HEK293 (cell line): ENCODE measurements at regions not wholly inside any gene's neighbourhood (a gene's known extent, or its start where the extent isn't known, plus 50 kb on each side); places are given as distances from the start of the nearest gene placed in this dataset.
"Not testable (repeated sequence)": the region's sequence is repeated elsewhere in the genome, so short reads cannot be mapped to it uniquely, and the experiment has no call there.

Source experiments
- CTCF ChIA-PET: fragments of 350-600 bp; formaldehyde crosslinking; extraction: SDS; loops from one replicate; lab custom pipeline; 2021; ENCODE audit warnings: antibody characterized with exemption; lab: Yijun Ruan, JAX
- POLR2A ChIA-PET: fragments of 300-600 bp; formaldehyde crosslinking; extraction: SDS; loops from one replicate; lab custom pipeline; 2020; ENCODE audit warnings: antibody characterized with exemption, inconsistent platforms; lab: Yijun Ruan, JAX
- H3K27ac ChIP-seq: fragments of 200-500 bp; sonication (Bioruptor generic); 2 replicates; pipeline ENCODE4 v1.5.1; 2014; ENCODE audit warnings: low read depth, low read length, control low read depth, inconsistent platforms; ENCODE audit errors: extremely low read depth
- H3K36me3 ChIP-seq, 2 experiments: fragments of 200-500 bp in 1 of 2; sonication (Bioruptor generic) in 1 of 2; 1 replicate in 1 of 2; 2 replicates in 1 of 2; pipeline ENCODE4 v1.5.1; 2014 to 2017; ENCODE audit warnings: inconsistent platforms in 2 of 2, low read length in 2 of 2; ENCODE audit not compliant: control insufficient read depth in 2 of 2, insufficient read depth in 1 of 2
- H3K4me1 ChIP-seq: fragments of 200-500 bp; sonication (Bioruptor generic); 2 replicates; pipeline ENCODE4 v1.5.1; 2014; ENCODE audit warnings: mild to moderate bottlenecking, low read length, inconsistent platforms; ENCODE audit not compliant: control insufficient read depth, insufficient read depth
- H3K4me3 ChIP-seq: 2 replicates; pipeline ENCODE4 v1.5.1; 2011; ENCODE audit warnings: low read depth, mild to moderate bottlenecking, control low read depth, low read length, moderate library complexity
- H3K9me3 ChIP-seq: fragments of 200-500 bp; sonication (Bioruptor generic); 2 replicates; pipeline ENCODE4 v1.5.1; 2014; ENCODE audit warnings: low read depth, low read length, inconsistent platforms; ENCODE audit not compliant: control insufficient read depth, insufficient read depth
- ATF2 ChIP-seq: fragments of 450-650 bp; formaldehyde crosslinking; IDR thresholded peaks from 2 replicates; pipeline ENCODE4 v1.5.1; 2016; ENCODE audit warnings: missing biosample characterization, missing genetic modification characterization, low read depth
- GLI2 ChIP-seq: fragments of 450-650 bp; formaldehyde crosslinking; IDR thresholded peaks from 2 replicates; pipeline ENCODE4; 2017; ENCODE audit warnings: missing biosample characterization, missing genetic modification characterization, low read depth, borderline replicate concordance
- KLF16 ChIP-seq: fragments of 450-650 bp; formaldehyde crosslinking; IDR thresholded peaks from 2 replicates; pipeline ENCODE4 v1.5.1; 2017; ENCODE audit warnings: missing biosample characterization, missing genetic modification characterization
- OSR2 ChIP-seq: fragments of 450-650 bp; formaldehyde crosslinking; IDR thresholded peaks from 2 replicates; pipeline ENCODE4 v1.5.1; 2016; ENCODE audit warnings: missing biosample characterization, missing genetic modification characterization
- PRDM6 ChIP-seq: fragments of 450-650 bp; formaldehyde crosslinking; IDR thresholded peaks from 2 replicates; pipeline ENCODE4 v1.5.1; 2017; ENCODE audit warnings: missing biosample characterization, missing genetic modification characterization
- ZBTB17 ChIP-seq: fragments of 450-650 bp; formaldehyde crosslinking; IDR thresholded peaks from 2 replicates; pipeline ENCODE4 v1.5.1; 2016; ENCODE audit warnings: missing biosample characterization, missing genetic modification characterization
- ZEB2 ChIP-seq: fragments of 450-650 bp; formaldehyde crosslinking; IDR thresholded peaks from 2 replicates; pipeline ENCODE4 v1.5.1; 2016; ENCODE audit warnings: missing biosample characterization, missing genetic modification characterization
- ZNF146 ChIP-seq: fragments of 450-650 bp; formaldehyde crosslinking; IDR thresholded peaks from 2 replicates; pipeline ENCODE4 v1.5.1; 2016; ENCODE audit warnings: missing biosample characterization, missing genetic modification characterization
- ZNF26 ChIP-seq: fragments of 450-650 bp; formaldehyde crosslinking; IDR thresholded peaks from 2 replicates; pipeline ENCODE4 v1.5.1; 2016; ENCODE audit warnings: missing biosample characterization, missing genetic modification characterization
- ZNF280D ChIP-seq: fragments of 450-650 bp; formaldehyde crosslinking; IDR thresholded peaks from 2 replicates; pipeline ENCODE4 v1.5.1; 2016; ENCODE audit warnings: missing biosample characterization, missing genetic modification characterization
- ZNF292 ChIP-seq: fragments of 450-650 bp; formaldehyde crosslinking; IDR thresholded peaks from 2 replicates; pipeline ENCODE4 v1.5.1; 2016; ENCODE audit warnings: low read depth, missing biosample characterization, missing genetic modification characterization, borderline replicate concordance
- ZNF76 ChIP-seq: fragments of 450-650 bp; formaldehyde crosslinking; IDR thresholded peaks from 2 replicates; pipeline ENCODE4; 2016; ENCODE audit warnings: low read depth, missing biosample characterization, missing genetic modification characterization, borderline replicate concordance
- ZNF843 ChIP-seq: fragments of 450-650 bp; formaldehyde crosslinking; IDR thresholded peaks from 2 replicates; pipeline ENCODE4 v1.5.1; 2016; ENCODE audit warnings: missing biosample characterization, missing genetic modification characterization

GRCh38 chr6:147961481-147962141 lies 381.0 kb upstream of the SASH1 start:
- ChIA-PET CTCF (interaction anchor here (0.7 to 3.3 kb wide), 3 partner anchors 13 to 1955 kb away, joined by 3 to 12 read pairs (median 5); no protein-coding TSS in a partner anchor), POLR2A (no interaction called here)

GRCh38 chr6:147965448-147965847 lies 377.2 kb upstream of the SASH1 start:
- H3K4me3 ChIP-seq, CTCF ChIA-PET, H3K9me3 ChIP-seq, H3K27ac ChIP-seq, POLR2A ChIA-PET, H3K36me3 ChIP-seq, H3K4me1 ChIP-seq: not testable (repeated sequence)
- TF ChIP-seq ZNF280D (tag by site-specific recombination) (0 out of 2 replicates have a peak, but pooled peaks have one; percentile 18), ZNF146 (tag by site-specific recombination) (peak; percentile 93)

More at GRCh38 chr6:147961481-147962141, 381.0 kb upstream of the SASH1 start:
- no peaks in the 10 kb centered on the region for H3K9me3 ChIP-seq
- TF ChIP-seq ZNF26 (tag by site-specific recombination) (no peak), ATF2 (tag by site-specific recombination) (peak; percentile 80), GLI2 (tag by site-specific recombination) (0 out of 2 replicates have a peak, but pooled peaks have one; percentile 7), ZNF843 (tag by site-specific recombination) (peak; percentile 79), OSR2 (tag by site-specific recombination) (peak; percentile 43; the same call in 1 of the 2 replicates), PRDM6 (peak; percentile 84), ZEB2 (tag by site-specific recombination) (0 out of 2 replicates have a peak, but pooled peaks have one; percentile 31), ZNF76 (tag by site-specific recombination) (no peak), ZBTB17 (tag by site-specific recombination) (0 out of 2 replicates have a peak, but pooled peaks have one; percentile 19), ZNF292 (tag by site-specific recombination) (no peak), KLF16 (tag by site-specific recombination) (0 out of 2 replicates have a peak, but pooled peaks have one; percentile 18)
- H3K27ac ChIP-seq, result no peak overlapping the region
- no peaks in the 10 kb centered on the region for H3K36me3 ChIP-seq
- H3K4me1 ChIP-seq, result peaks cover 4% of the 10 kb centered on the region; the same call in 1 of the 2 replicates
- no peak overlapping the region for H3K4me3 ChIP-seq
